NB4 (cell line): ENCODE measurements at regions not wholly inside any gene's neighbourhood (a gene's known extent, or its start where the extent isn't known, plus 50 kb on each side); places are given as distances from the start of the nearest gene placed in this dataset.

ENCODE experiments used
- DNase-seq: peaks from one replicate; pipeline ENCODE4 v3.0.0; 2010; ENCODE audit warnings: low read depth
- H3K4me3 ChIP-seq: one replicate; pipeline ENCODE4 v1.5.1; 2011; ENCODE audit warnings: mild to moderate bottlenecking, low read depth, low read length, moderate library complexity
- MYC ChIP-seq: IDR thresholded peaks from 2 replicates; pipeline ENCODE4 v1.6.1; 2011; ENCODE audit warnings: low read depth, low read length
- POLR2A ChIP-seq: IDR thresholded peaks from 2 replicates; pipeline ENCODE4 v1.6.1; 2011; ENCODE audit warnings: mild to moderate bottlenecking; ENCODE audit not compliant: insufficient read length; ENCODE audit errors: extremely low read depth
- TF ChIP-seq, protein P1 (sequence below): IDR thresholded peaks from 2 replicates; pipeline ENCODE4 v1.6.1; 2011; ENCODE audit warnings: low read depth, low read length
- TF ChIP-seq, protein P2 (sequence below): IDR thresholded peaks from one replicate; pipeline ENCODE4 v1.5.1; 2012; ENCODE audit warnings: low read depth, low read length

DNA sequence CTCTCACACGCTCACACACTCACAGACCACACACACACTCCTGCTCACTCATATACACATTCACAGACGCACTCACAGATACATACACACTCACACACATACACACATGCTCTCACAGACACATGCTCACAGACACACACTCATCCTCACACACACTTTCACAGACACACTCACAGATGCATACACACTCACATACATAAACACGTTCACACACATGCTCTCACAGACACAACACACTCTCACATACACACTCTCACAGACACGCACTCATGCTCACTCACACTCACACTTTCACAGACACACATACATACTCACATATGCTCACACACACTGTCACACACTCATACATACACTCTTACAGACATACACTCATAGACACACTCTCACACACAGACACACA is 82.2 kb downstream of the IRX2 start:
- no peak for DNase-seq
- H3K4me3 ChIP-seq = no peak overlapping the region

DNA sequence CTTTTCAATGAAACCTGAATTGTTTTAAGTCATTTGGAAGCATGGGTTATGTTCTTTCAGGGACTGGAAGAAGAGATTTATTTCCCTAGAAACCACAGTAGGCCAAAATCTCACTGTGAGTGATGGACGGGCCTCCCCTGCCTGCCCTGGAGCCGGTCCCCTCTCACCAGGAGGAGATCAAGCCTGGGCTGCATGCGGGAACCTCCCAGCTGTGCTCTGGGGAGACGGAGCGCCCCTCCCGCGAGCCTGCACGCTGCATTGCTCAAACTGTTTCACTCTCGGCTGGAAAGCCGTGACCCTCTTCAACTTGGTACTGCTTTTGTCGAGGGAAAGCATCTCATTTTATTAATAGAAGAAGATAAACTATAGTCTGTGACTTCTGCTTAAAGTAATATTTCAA is 85.4 kb downstream of the IRX2 start:
- TF ChIP-seq POLR2A = no peak
- TF ChIP-seq, protein P1, sequence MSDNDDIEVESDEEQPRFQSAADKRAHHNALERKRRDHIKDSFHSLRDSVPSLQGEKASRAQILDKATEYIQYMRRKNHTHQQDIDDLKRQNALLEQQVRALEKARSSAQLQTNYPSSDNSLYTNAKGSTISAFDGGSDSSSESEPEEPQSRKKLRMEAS = no peak
- TF ChIP-seq, protein P2, sequence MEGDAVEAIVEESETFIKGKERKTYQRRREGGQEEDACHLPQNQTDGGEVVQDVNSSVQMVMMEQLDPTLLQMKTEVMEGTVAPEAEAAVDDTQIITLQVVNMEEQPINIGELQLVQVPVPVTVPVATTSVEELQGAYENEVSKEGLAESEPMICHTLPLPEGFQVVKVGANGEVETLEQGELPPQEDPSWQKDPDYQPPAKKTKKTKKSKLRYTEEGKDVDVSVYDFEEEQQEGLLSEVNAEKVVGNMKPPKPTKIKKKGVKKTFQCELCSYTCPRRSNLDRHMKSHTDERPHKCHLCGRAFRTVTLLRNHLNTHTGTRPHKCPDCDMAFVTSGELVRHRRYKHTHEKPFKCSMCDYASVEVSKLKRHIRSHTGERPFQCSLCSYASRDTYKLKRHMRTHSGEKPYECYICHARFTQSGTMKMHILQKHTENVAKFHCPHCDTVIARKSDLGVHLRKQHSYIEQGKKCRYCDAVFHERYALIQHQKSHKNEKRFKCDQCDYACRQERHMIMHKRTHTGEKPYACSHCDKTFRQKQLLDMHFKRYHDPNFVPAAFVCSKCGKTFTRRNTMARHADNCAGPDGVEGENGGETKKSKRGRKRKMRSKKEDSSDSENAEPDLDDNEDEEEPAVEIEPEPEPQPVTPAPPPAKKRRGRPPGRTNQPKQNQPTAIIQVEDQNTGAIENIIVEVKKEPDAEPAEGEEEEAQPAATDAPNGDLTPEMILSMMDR = no peak
- no peak for TF ChIP-seq MYC
- no peak for DNase-seq
- no peak overlapping the region for H3K4me3 ChIP-seq

More for the DNA sequence above, 82.2 kb downstream of the IRX2 start:
- no peak for TF ChIP-seq MYC
- TF ChIP-seq, protein P2 = no peak
- no peak for TF ChIP-seq POLR2A
- TF ChIP-seq, protein P1 = no peak

DNA sequence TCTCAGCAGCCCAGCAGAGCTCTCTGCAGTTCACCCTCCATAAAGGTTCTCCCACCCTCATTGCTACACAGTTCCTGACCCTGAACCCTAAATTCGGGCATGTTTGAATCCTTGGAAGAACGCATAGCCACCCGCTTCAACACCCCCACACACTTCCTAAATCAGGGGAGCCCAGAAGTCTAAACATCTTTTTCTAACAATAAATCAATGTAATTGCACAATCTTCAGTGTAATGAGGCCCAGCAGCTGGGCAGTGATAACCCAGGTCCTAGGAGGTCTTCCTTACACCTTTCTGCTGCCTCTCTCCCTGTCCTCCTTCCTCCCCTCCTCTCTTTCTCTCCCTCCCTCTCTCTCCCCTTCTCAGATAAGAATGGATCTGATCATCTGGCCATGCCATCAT is 88.0 kb downstream of the IRX2 start:
- H3K4me3 ChIP-seq = no peak overlapping the region
- no peak for DNase-seq
- TF ChIP-seq, protein P2 = no peak
- TF ChIP-seq, protein P1 = no peak
- no peak for TF ChIP-seq POLR2A
- no peak for TF ChIP-seq MYC

DNA sequence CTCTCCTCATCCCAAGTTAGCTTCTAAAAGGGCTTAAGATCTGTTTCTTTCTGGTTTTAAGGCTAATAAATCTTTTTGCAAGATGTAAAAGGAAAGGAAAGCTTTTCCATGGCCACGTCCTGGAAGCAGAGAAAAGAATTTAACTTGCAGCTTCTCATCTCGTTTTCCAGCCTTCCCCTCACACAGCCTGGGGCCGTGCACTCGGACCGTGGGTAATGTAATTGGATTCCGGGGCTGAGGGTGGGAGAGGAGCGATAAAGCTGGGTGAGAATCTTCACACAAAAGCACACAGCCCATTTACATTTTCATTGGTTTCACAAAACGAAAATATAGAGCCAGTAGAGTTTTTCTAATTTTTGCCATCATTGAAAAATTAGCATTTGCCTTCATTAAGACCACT is 91.2 kb downstream of the IRX2 start:
- H3K4me3 ChIP-seq = no peak overlapping the region
- no peak for DNase-seq
- TF ChIP-seq, protein P1 = no peak
- TF ChIP-seq MYC (no peak), POLR2A (no peak)
- TF ChIP-seq, protein P2 = no peak

DNA sequence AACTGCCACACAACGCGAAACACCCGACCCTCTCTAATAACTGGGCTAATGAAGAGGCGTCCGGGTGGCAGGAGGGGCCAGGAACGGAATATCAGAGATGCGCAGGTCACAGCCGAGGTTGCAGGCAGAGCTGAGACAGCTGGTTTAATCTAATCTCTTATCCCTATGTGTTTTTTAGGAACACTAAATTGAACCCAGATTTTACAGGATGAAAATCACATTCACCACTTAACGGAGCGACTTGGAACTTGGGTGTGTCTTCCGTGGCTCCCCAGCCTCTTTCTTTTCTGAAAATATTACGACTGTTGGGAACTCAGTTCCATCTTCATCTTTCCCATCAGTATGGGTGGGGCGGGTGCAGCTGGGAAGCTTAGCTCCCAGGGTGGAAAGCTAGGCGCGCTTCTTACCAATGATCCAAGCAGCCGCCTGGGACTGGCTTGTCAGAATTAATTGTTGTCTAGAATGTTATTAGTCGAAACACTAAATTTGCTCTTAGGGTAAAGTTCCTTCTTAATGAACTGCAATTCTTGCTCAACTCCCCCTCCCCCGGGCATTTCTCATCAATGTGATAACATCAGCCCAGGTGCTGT is 92.5 kb downstream of the IRX2 start:
- no peak overlapping the region for H3K4me3 ChIP-seq
- TF ChIP-seq, protein P1 = no peak
- TF ChIP-seq, protein P2 = no peak
- TF ChIP-seq POLR2A (no peak), MYC (no peak)
- DNase-seq = no peak

DNA sequence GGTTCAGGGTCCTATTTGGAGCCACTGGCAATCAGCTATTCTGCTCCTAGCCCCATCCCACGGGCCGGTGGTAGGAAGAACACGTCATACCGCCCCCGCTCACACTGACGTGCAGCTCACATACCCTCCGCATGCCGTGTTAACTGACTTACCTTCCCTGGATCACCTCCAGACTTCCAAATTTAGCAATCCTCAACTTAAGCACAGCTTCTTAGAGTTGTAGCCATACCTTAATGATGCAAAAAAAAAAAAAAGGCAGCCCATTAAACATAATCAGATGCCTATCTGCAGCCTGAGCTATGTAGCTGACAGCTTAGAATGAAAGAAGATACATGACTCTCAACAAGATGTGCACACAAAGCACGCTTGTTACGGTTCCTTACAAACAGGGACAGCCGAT is 93.0 kb downstream of the IRX2 start:
- TF ChIP-seq POLR2A (no peak), MYC (no peak)
- TF ChIP-seq, protein P1 = no peak
- TF ChIP-seq, protein P2 = no peak
- DNase-seq = no peak
- H3K4me3 ChIP-seq = no peak overlapping the region
